HCEC 1CT (cell line): ENCODE measurements at regions not wholly inside any gene's neighbourhood (a gene's known extent, or its start where the extent isn't known, plus 50 kb on each side); places are given as distances from the start of the nearest gene placed in this dataset.
"Not testable (repeated sequence)": the region's sequence is repeated elsewhere in the genome, so short reads cannot be mapped to it uniquely, and the experiment has no call there.

Experiments
- DNase-seq: peaks from one replicate; pipeline ENCODE4 v3.0.0-alpha.2; 2017

- DNase-seq: no peak
Observed at GRCh38 chr6:148602136-148602535, 144.7 kb upstream of the UST start.

GRCh38 chr6:148608199-148608951 is 138.5 kb upstream of the UST start:
- peak; percentile 35 for DNase-seq

- DNase-seq: peak; percentile 64
Observed at GRCh38 chr6:148611213-148611612, 135.6 kb upstream of the UST start.

GRCh38 chr6:148612043-148612442 is 134.8 kb upstream of the UST start:
- no peak for DNase-seq

DNA sequence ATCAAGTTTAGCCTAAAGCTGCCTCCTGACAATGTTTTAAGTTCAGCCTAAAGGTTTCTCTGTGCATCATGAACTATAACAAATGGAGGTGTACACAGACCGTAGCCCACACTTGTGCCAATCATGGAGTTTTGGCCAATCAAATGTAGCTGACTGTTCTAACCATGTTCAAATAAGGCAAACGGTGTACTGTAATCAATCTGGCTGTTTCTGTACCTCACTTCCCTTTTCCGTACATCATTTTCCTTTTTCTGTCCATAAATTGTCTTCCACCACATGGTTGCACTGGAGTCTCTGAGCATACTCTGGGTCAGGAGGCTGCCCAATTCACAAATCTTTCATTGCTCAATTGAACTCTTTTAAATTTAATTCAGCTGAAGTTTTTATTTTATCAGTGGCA is 132.2 kb upstream of the UST start:
- no peak for DNase-seq

- peak; percentile 24 for DNase-seq
Observed at GRCh38 chr6:148616841-148617240, 130.0 kb upstream of the UST start.

DNA sequence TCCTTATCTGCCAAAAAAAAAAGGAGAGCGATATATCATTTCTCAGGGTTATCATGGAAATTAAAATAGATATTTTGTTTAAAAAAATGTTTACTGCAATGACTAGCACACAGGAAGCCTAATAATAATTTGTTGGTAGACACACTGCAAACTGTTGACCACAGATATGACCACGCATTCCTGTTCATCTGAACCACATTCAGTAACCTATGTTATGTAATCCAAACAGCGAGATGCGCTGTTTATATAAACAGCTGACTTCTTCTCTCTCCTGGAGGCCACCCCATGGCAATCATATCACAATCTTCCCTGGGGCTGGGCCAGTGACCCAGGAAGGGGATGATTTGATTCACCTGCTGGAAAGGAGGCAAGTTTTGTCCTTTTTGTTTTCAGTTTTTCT is 129.3 kb upstream of the UST start:
- peak; percentile 65 for DNase-seq

DNA sequence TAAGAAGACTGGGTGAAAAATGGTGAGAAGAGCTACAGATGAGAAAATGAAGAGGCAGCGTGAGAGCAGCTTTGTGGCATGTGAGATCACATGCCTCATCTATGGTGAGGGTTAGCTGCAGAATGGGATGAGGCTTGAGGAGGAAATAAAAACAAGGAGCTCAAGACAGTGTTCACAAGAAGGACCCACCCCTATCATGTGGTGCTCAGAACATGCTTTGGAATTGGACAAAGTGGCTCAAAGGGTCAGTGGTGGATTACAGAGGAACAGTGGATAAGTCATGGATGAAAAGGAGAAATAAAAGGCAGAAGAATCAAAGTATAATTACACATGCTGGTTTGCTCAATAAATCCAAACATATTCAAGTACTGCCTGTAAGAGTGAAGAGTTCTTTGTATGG is 126.9 kb upstream of the UST start:
- DNase-seq: no peak

DNA sequence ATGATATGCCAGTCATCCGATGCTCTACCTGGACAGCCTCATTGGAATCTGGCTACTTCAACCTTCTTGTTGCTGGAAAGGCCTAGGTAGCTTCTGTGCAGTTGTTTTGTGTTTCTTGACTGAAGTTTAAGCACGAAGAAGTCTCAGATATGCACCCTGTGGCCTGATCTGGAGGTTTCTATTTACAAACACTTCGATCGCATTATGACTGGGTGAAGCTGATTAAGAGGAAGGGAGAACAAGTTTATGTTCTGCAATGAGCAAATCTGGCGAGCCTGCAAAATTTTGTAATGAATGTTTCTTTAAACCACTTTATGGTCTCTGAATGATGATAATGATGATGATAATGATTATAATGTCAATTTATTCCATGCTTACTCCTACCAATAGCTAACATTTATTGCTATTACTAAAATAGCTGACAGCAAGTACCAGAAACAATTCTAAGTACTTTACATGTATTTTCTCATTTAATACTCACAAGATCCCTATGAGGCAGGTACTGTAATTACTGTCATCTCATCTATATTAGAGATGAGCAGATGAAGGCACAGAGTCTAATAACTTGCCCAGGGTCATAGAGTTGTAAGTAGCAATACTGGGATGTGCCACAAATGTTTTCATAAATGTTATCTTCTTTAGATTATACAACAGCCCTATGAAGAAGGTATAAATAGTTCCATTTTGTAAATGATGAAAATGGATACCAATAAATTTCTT is 126.1 kb upstream of the UST start:
- DNase-seq: no peak

DNA sequence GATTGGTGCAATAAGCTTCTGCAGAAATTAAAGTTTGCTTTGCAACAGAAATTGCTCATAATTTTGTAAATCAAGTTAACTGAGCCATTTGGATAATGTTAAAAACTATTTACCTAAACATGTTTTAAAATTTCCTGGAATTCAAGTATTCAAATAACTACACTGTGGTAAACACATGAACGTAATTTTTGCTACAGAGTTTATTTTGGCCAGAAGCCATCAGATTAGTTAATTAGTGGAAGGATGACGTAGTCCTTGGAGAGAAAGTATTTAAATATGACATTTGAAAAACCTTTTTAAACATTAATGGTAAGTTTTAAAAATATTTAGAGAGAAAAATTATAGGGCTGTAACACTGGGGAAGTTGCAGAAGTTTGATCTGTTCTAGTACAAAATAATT is 121.2 kb upstream of the UST start:
- no peak for DNase-seq

DNA sequence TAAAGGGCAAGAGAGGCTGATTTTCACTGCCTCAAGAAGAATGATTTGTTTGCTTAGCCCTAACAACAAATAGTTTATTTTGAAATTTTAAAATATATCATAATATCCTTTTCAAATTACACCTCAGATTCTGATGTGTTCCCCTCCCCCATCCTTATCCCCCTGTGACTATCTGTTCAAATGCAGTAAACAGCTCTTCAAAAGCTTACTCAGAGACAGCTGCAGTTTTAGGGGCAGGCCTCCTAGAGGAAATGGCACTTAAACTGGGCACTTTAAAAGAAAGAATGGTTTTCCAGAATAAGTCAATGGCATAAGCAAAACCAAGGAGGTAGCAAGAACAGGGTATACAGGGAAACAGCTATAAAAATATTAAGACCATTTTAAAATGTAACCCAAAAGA is 118.6 kb upstream of the UST start:
- DNase-seq: no peak

GRCh38 chr6:148629181-148629580 is 117.6 kb upstream of the UST start:
- no peak for DNase-seq

GRCh38 chr6:148629592-148630465 is 117.0 kb upstream of the UST start:
- peak; percentile 52 for DNase-seq

DNA sequence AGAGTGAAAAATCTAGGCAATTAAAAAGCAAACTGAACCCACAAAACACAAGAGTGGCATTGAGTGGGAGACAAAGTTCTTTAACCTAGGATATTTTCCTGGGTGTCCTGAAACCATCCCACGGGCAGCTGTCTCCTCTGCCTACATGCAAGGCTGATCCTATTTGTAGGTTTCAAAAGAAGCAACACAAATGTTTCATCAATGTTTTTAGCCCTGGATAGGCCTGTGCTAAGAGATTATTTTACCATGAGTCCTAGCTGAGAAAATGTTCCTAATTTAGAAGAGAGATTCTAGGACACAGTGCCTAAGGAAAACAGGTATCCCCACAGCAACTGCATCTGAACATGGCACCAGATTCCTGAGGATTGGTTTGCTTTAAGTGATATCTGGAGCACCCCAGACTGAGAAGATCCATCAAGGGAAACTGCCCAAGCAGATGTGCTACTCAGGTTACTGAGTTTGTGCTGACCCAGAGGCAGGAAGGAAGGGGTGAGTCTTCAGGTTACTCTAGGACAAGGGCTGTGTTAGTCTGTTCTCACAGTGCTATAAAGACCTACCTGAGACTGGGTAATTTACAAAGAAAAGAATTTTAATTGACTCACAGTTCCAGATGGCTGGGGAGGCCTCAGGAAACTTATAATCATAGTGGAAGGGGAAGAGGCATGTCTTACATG is 111.6 kb upstream of the UST start:
- DNase-seq: no peak

DNA sequence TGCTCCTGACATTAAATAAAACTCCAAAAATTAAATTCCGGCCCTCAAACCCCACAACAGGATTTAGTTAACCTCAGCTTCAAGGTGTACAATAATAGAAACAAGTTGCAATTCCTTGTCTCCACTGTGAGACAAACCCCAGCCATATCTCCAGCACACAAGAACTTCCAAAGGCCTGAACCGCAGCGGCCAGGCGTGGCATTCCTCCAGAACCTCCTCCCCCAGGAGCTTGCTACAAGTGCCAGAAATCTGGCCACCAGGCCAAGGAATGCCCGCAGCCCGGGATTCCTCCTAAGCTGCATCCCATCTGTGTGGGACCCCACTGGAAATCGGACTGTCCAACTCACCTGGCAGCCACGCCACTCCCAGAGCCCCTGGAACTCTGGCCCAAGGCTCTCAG is 105.0 kb upstream of the UST start:
- DNase-seq: not testable (repeated sequence)

GRCh38 chr6:148643208-148643607 is 103.6 kb upstream of the UST start:
- DNase-seq: not testable (repeated sequence)

- DNase-seq: not testable (repeated sequence)
Observed at GRCh38 chr6:148645049-148645448, 101.8 kb upstream of the UST start.

DNA sequence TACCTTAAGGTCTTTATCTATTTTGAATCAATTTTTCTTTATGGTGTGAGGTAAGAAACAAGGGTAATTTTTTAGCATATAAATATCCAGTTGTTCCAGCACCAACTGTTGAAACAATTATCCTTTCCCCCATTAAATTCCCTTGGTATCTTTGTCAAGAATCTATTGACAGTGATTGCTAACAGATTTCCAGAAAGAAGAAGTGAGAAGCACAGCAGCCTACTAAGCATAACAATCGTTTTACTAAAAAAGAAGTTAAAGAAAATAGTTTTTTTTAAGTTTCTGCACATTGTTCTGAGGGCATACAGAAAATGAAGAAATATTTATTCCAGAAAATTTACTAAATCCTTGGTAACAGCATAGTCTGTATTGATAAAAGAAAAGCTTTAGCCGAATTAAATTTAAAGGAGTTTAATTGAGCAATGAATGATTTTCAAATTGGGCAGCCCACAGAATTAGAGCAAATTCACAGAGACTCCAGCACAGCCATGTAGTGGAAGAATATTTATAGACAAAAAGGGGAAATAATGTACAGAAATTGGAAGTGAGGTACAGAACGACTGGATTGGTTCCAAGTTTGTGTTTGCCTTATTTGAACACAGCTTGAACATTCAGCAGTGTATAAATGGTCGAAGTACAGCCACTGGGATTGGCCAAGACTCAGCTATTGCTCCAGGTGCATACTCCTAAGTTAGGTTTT is 97.9 kb upstream of the UST start:
- no peak for DNase-seq

DNA sequence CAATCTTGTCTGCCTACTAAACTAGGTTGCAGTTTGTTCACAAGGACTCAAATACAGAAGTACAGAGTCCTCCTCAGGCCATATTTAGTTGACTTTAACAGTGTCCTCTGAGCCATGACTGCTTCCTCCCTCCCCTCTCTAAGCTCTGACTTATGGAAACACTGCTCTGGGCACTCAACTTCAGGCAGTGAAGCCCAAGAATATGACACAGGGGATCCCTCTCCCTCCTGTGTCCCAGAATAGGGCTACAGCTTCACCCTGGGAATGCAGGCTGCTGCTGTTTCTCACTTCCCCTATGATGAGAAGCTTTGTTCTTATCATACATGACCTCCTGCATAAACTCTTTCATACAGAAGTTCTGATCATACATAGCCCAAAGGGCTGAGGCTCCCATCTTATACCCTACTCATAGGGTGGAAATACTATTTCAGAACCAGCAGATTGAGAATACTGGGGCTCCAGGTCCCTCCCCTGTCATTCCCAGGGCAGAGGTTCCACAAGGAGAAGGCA is 97.3 kb upstream of the UST start:
- DNase-seq: no peak

DNA sequence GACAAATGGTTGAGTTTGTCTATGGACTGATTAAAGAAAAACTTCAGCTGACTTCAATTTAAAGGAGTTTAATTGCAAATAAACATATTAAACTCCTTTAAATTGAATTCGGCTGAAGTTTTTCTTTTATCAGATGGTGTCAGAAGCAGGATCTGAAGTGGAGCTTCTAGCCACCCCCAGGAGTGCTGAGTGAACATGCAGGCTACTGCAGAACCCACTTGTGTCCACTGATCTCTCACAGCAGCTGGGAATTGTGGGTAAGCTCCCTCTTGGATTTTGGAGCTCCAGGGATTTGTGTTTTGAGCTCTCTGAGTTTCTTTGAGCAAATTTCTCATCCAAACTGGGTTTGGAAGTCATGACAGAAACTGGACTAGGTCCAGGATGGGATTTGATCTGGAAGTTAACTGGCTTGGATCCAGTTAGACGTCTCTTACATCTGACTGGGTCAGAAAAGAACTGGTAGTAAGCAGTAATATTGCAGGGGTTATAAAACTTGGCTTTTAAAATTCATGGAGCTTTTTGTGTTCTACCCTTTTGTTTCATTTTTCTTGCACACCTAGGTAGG is 95.8 kb upstream of the UST start:
- DNase-seq: no peak

GRCh38 chr6:148652205-148652604 is 94.6 kb upstream of the UST start:
- no peak for DNase-seq
